ENCODE measurements at regions not wholly inside any gene's neighbourhood (a gene's known extent, or its start where the extent isn't known, plus 50 kb on each side); places are given as distances from the start of the nearest gene placed in this dataset.

- 100% methylated on average over 1 to 7 of the region's 9 CpGs for WGBS, 2 donors (ENCODE audit: extremely low coverage in 2 of 2, insufficient read length in 2 of 2, insufficient replicate concordance in 1 of 2)
- peaks cover 0 to 2% of the 10 kb centered on the region in 2 donors for H3K4me1 ChIP-seq (ENCODE audit: control insufficient read depth in 2 of 2, insufficient read depth in 1 of 2, low read depth in 1 of 2, low read length in 2 of 2)
- H4K91ac ChIP-seq (ENCODE audit: low read depth, low read length, poor library complexity) = peak overlapping the region; percentile 79
These were observed 1103.8 kb downstream of the TSN start for GRCh38 chr2:122859260-122859659.

GRCh38 chr2:122863532-122863931, 1108.1 kb downstream of the TSN start:
- Histone ChIP-seq H3K14ac (ENCODE audit: low read length) (no peak overlapping the region), H3K4me3 (ENCODE audit: low read length in 2 of 2) (no peak overlapping the region), H2BK120ac (ENCODE audit: low read depth, low read length) (no peak overlapping the region), H3K4me2 (ENCODE audit: insufficient read depth, low read length, poor library complexity, severe bottlenecking) (no peak overlapping the region), H2AK5ac (ENCODE audit: low read depth, low read length) (no peak overlapping the region), H3K27ac (replicated peaks; ENCODE audit: low read length) (no peak overlapping the region), H2AFZ (ENCODE audit: low read length) (no peak overlapping the region), H4K8ac (ENCODE audit: low read depth, low read length) (no peak overlapping the region), H3K79me1 (ENCODE audit: low read depth, low read length) (no peaks in the 10 kb centered on the region), H4K91ac (ENCODE audit: low read depth, low read length, poor library complexity) (no peak overlapping the region), H2BK15ac (ENCODE audit: low read length) (no peak overlapping the region), H3K4ac (ENCODE audit: low read length) (no peak overlapping the region), H3K18ac (ENCODE audit: low read length) (no peak overlapping the region), H3K27me3 (ENCODE audit: control insufficient read depth in 3 of 3, insufficient read depth in 3 of 3, low read depth in 1 of 3, low read length in 3 of 3) (no peaks in the 10 kb centered on the region), H3K9me3 (replicated peaks in 1 of 2; ENCODE audit: control insufficient read depth in 2 of 2, insufficient read depth in 1 of 2, low read depth in 1 of 2, low read length in 2 of 2) (peaks cover 0 to 5% of the 10 kb centered on the region in 2 donors), H3K36me3 (replicated peaks in 1 of 2; ENCODE audit: control insufficient read depth in 2 of 2, insufficient read depth in 2 of 2, low read length in 2 of 2) (peaks cover 0 to 2% of the 10 kb centered on the region in 2 donors), H3K23ac (ENCODE audit: low read depth, low read length, poor library complexity) (no peak overlapping the region), H2BK5ac (ENCODE audit: low read length) (no peak overlapping the region), H2BK12ac (ENCODE audit: low read length) (no peak overlapping the region), H3K9ac (ENCODE audit: low read depth, low read length, poor library complexity) (no peak overlapping the region), H3K4me1 (ENCODE audit: control insufficient read depth in 2 of 2, insufficient read depth in 1 of 2, low read depth in 1 of 2, low read length in 2 of 2) (peaks cover 2 to 5% of the 10 kb centered on the region in 2 donors)
- WGBS, 2 donors (ENCODE audit: extremely low coverage in 2 of 2, insufficient read length in 2 of 2, insufficient replicate concordance in 1 of 2) = no CpG with 5 or more reads among the region's 3 CpGs
- no peak for DNase-seq (ENCODE audit: low spot score)

More at GRCh38 chr2:122859260-122859659, 1103.8 kb downstream of the TSN start:
- Histone ChIP-seq H3K79me1 (ENCODE audit: low read depth, low read length) (no peaks in the 10 kb centered on the region), H3K14ac (ENCODE audit: low read length) (peak overlapping the region; percentile 86), H3K36me3 (replicated peaks in 1 of 2; ENCODE audit: control insufficient read depth in 2 of 2, insufficient read depth in 2 of 2, low read length in 2 of 2) (peaks cover 0 to 2% of the 10 kb centered on the region in 2 donors), H3K9ac (ENCODE audit: low read depth, low read length, poor library complexity) (peak overlapping the region; percentile 71), H2AFZ (ENCODE audit: low read length) (no peak overlapping the region), H2BK12ac (ENCODE audit: low read length) (no peak overlapping the region), H3K23ac (ENCODE audit: low read depth, low read length, poor library complexity) (no peak overlapping the region), H3K4me3 (ENCODE audit: low read length in 2 of 2) (peak overlapping the region in 1 of 2 donors; percentile 59), H3K9me3 (replicated peaks in 1 of 2; ENCODE audit: control insufficient read depth in 2 of 2, insufficient read depth in 1 of 2, low read depth in 1 of 2, low read length in 2 of 2) (peaks cover 0 to 5% of the 10 kb centered on the region in 2 donors), H3K18ac (ENCODE audit: low read length) (no peak overlapping the region), H2AK5ac (ENCODE audit: low read depth, low read length) (no peak overlapping the region), H3K27me3 (ENCODE audit: control insufficient read depth in 3 of 3, insufficient read depth in 3 of 3, low read depth in 1 of 3, low read length in 3 of 3) (no peaks in the 10 kb centered on the region), H3K4ac (ENCODE audit: low read length) (no peak overlapping the region), H3K27ac (replicated peaks; ENCODE audit: low read length) (no peak overlapping the region), H3K4me2 (ENCODE audit: insufficient read depth, low read length, poor library complexity, severe bottlenecking) (no peak overlapping the region), H4K8ac (ENCODE audit: low read depth, low read length) (no peak overlapping the region), H2BK120ac (ENCODE audit: low read depth, low read length) (no peak overlapping the region), H2BK5ac (ENCODE audit: low read length) (no peak overlapping the region), H2BK15ac (ENCODE audit: low read length) (no peak overlapping the region)
- no peak for DNase-seq (ENCODE audit: low spot score)

GRCh38 chr2:122864728-122865127, 1109.3 kb downstream of the TSN start:
- Histone ChIP-seq H2BK120ac (ENCODE audit: low read depth, low read length) (no peak overlapping the region), H3K4me3 (ENCODE audit: low read length in 2 of 2) (no peak overlapping the region), H2AFZ (ENCODE audit: low read length) (no peak overlapping the region), H3K14ac (ENCODE audit: low read length) (no peak overlapping the region), H2BK15ac (ENCODE audit: low read length) (no peak overlapping the region), H3K18ac (ENCODE audit: low read length) (no peak overlapping the region), H3K36me3 (replicated peaks in 1 of 2; ENCODE audit: control insufficient read depth in 2 of 2, insufficient read depth in 2 of 2, low read length in 2 of 2) (no peaks in the 10 kb centered on the region), H3K4me2 (ENCODE audit: insufficient read depth, low read length, poor library complexity, severe bottlenecking) (no peak overlapping the region), H3K4ac (ENCODE audit: low read length) (no peak overlapping the region), H2AK5ac (ENCODE audit: low read depth, low read length) (no peak overlapping the region), H2BK12ac (ENCODE audit: low read length) (no peak overlapping the region), H3K4me1 (ENCODE audit: control insufficient read depth in 2 of 2, insufficient read depth in 1 of 2, low read depth in 1 of 2, low read length in 2 of 2) (peaks cover 0 to 5% of the 10 kb centered on the region in 2 donors), H4K8ac (ENCODE audit: low read depth, low read length) (no peak overlapping the region), H3K23ac (ENCODE audit: low read depth, low read length, poor library complexity) (no peak overlapping the region), H3K79me1 (ENCODE audit: low read depth, low read length) (no peaks in the 10 kb centered on the region), H3K9me3 (replicated peaks in 1 of 2; ENCODE audit: control insufficient read depth in 2 of 2, insufficient read depth in 1 of 2, low read depth in 1 of 2, low read length in 2 of 2) (no peaks in the 10 kb centered on the region), H4K91ac (ENCODE audit: low read depth, low read length, poor library complexity) (no peak overlapping the region), H3K9ac (ENCODE audit: low read depth, low read length, poor library complexity) (no peak overlapping the region), H3K27ac (replicated peaks; ENCODE audit: low read length) (no peak overlapping the region), H2BK5ac (ENCODE audit: low read length) (no peak overlapping the region), H3K27me3 (ENCODE audit: control insufficient read depth in 3 of 3, insufficient read depth in 3 of 3, low read depth in 1 of 3, low read length in 3 of 3) (no peaks in the 10 kb centered on the region)
- no peak for DNase-seq (ENCODE audit: low spot score)
- WGBS, 2 donors (ENCODE audit: extremely low coverage in 2 of 2, insufficient read length in 2 of 2, insufficient replicate concordance in 1 of 2) = no CpG with 5 or more reads among the region's 3 CpGs

GRCh38 chr2:122866095-122866494, 1110.6 kb downstream of the TSN start:
- H3K27ac ChIP-seq (replicated peaks; ENCODE audit: low read length) = no peak overlapping the region
- no peaks in the 10 kb centered on the region for H3K9me3 ChIP-seq (replicated peaks in 1 of 2; ENCODE audit: control insufficient read depth in 2 of 2, insufficient read depth in 1 of 2, low read depth in 1 of 2, low read length in 2 of 2)
- no peak overlapping the region for H3K4me3 ChIP-seq (ENCODE audit: low read length in 2 of 2)
- H3K23ac ChIP-seq (ENCODE audit: low read depth, low read length, poor library complexity) = no peak overlapping the region
- H3K18ac ChIP-seq (ENCODE audit: low read length) = no peak overlapping the region
- H3K4me2 ChIP-seq (ENCODE audit: insufficient read depth, low read length, poor library complexity, severe bottlenecking) = no peak overlapping the region
- H4K8ac ChIP-seq (ENCODE audit: low read depth, low read length) = no peak overlapping the region
- no peak overlapping the region for H4K91ac ChIP-seq (ENCODE audit: low read depth, low read length, poor library complexity)
- peaks cover 0 to 5% of the 10 kb centered on the region in 2 donors for H3K4me1 ChIP-seq (ENCODE audit: control insufficient read depth in 2 of 2, insufficient read depth in 1 of 2, low read depth in 1 of 2, low read length in 2 of 2)
- no peak overlapping the region for H2BK15ac ChIP-seq (ENCODE audit: low read length)
- no peak overlapping the region for H2BK5ac ChIP-seq (ENCODE audit: low read length)
- H2BK120ac ChIP-seq (ENCODE audit: low read depth, low read length) = no peak overlapping the region
- H3K4ac ChIP-seq (ENCODE audit: low read length) = no peak overlapping the region
- no peaks in the 10 kb centered on the region for H3K79me1 ChIP-seq (ENCODE audit: low read depth, low read length)
- no peak overlapping the region for H2BK12ac ChIP-seq (ENCODE audit: low read length)
- no peaks in the 10 kb centered on the region for H3K36me3 ChIP-seq (replicated peaks in 1 of 2; ENCODE audit: control insufficient read depth in 2 of 2, insufficient read depth in 2 of 2, low read length in 2 of 2)
- no peak overlapping the region for H3K14ac ChIP-seq (ENCODE audit: low read length)
- H2AK5ac ChIP-seq (ENCODE audit: low read depth, low read length) = no peak overlapping the region
- H3K27me3 ChIP-seq (ENCODE audit: control insufficient read depth in 3 of 3, insufficient read depth in 3 of 3, low read depth in 1 of 3, low read length in 3 of 3) = no peaks in the 10 kb centered on the region
- no peak overlapping the region for H2AFZ ChIP-seq (ENCODE audit: low read length)
- H3K9ac ChIP-seq (ENCODE audit: low read depth, low read length, poor library complexity) = no peak overlapping the region
- no peak for DNase-seq (ENCODE audit: low spot score)

All from neuronal stem cell (in vitro differentiated cells).